Tibial artery (tissue), 4 donors: ENCODE measurements at regions not wholly inside any gene's neighbourhood (a gene's known extent, or its start where the extent isn't known, plus 50 kb on each side); places are given as distances from the start of the nearest gene placed in this dataset.

ENCODE experiments used
- DNase-seq, 2 donors: peaks; one replicate each; pipeline ENCODE4 v3.0.0-alpha.2; 2019
- H3K27ac ChIP-seq, 2 donors: fragments of 200-600 bp; sonication (generic) in 1 of 2; 1 replicate in 1 of 2; 2 replicates in 1 of 2; pipeline ENCODE4 v1.5.1; 2018 to 2019; ENCODE audit warnings: mild to moderate bottlenecking in 1 of 2
- H3K27me3 ChIP-seq, 2 donors: fragments of 200-600 bp; sonication (generic) in 1 of 2; one replicate each; pipeline versions ENCODE4 v1.5.1 to v1.6.0; 2016 to 2019
- H3K36me3 ChIP-seq, 3 donors: fragments of 200-600 bp; sonication (generic) in 2 of 3; one replicate each; pipeline ENCODE4 v1.5.1; 2016 to 2019; ENCODE audit warnings: mild to moderate bottlenecking in 2 of 3
- H3K4me1 ChIP-seq, 4 donors: fragments of 200-600 bp; sonication (generic) in 2 of 4; 1 replicate in 3 of 4; 2 replicates in 1 of 4; pipeline ENCODE4 v1.5.1; 2016 to 2019
- H3K4me3 ChIP-seq, 2 donors: fragments of 200-600 bp; sonication (generic) in 1 of 2; 1 replicate in 1 of 2; 2 replicates in 1 of 2; pipeline ENCODE4 v1.5.1; 2018 to 2019; ENCODE audit warnings: mild to moderate bottlenecking in 2 of 2
- H3K9me3 ChIP-seq, 3 donors: fragments of 200-600 bp; sonication (generic) in 1 of 3; one replicate each; pipeline ENCODE4 v1.5.1; 2016 to 2019
- intact Hi-C: fragments of 100-400 bp; cut with DNase I; formaldehyde crosslinking; loops from one replicate; pipeline ENCODE4 v1.15.0; 2023; ENCODE audit warnings: low total_unique reads
- TF ChIP-seq, protein P1 (sequence below), 2 experiments: fragments of 200-600 bp in 1 of 2; fragments of 450-650 bp in 1 of 2; IDR thresholded peaks; one replicate each; pipeline ENCODE4 v1.5.1; 2017 to 2019; ENCODE audit warnings: antibody characterized with exemption in 2 of 2, mild to moderate bottlenecking in 1 of 2, moderate library complexity in 1 of 2

DNA sequence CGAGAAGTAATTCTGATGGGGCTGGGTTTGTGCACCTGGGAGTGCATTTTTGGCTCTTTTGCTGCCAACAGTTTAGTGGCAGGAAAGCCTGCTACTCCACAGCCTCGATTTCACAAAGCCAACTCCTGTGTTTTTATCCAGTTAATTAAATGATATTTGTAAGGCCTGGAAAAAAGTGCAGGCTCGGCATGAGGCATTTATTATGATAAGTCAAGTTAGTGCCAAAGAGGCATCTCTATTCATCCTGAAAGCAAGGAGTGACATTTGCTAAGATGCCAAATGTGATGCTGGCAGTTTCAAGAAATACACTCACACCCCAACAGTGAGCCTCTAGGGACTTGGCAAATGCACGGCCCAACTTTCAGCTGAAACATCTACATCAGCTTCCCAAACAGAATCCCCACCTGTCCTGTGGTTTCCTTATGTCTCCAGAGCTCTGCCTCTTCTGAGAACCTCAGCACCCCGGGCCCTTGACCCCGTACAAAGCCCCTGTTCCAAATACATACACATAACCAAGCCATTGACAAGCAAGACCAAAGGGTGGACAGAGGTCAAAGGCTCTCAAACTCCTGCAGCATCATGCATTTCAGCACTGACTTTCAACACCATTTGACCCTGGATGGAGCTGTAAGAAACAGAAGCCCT lies 955.1 kb upstream of the TMEM132C start:
- Histone ChIP-seq H3K4me3 (no peak overlapping the region), H3K27ac (no peak overlapping the region), H3K9me3 (no peaks in the 10 kb centered on the region), H3K36me3 (no peaks in the 10 kb centered on the region), H3K27me3 (no peaks in the 10 kb centered on the region), H3K4me1 (no peaks in the 10 kb centered on the region)
- intact Hi-C loops: no loop called here
- no peak for DNase-seq
- TF ChIP-seq, protein P1, sequence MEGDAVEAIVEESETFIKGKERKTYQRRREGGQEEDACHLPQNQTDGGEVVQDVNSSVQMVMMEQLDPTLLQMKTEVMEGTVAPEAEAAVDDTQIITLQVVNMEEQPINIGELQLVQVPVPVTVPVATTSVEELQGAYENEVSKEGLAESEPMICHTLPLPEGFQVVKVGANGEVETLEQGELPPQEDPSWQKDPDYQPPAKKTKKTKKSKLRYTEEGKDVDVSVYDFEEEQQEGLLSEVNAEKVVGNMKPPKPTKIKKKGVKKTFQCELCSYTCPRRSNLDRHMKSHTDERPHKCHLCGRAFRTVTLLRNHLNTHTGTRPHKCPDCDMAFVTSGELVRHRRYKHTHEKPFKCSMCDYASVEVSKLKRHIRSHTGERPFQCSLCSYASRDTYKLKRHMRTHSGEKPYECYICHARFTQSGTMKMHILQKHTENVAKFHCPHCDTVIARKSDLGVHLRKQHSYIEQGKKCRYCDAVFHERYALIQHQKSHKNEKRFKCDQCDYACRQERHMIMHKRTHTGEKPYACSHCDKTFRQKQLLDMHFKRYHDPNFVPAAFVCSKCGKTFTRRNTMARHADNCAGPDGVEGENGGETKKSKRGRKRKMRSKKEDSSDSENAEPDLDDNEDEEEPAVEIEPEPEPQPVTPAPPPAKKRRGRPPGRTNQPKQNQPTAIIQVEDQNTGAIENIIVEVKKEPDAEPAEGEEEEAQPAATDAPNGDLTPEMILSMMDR (IDR thresholded peaks at IDR 0.05): no peak

- Histone ChIP-seq H3K4me1 (no peaks in the 10 kb centered on the region), H3K36me3 (no peaks in the 10 kb centered on the region), H3K4me3 (no peak overlapping the region), H3K27ac (no peak overlapping the region), H3K9me3 (no peaks in the 10 kb centered on the region), H3K27me3 (no peaks in the 10 kb centered on the region)
- no peak for DNase-seq
- intact Hi-C loops: no loop called here
- TF ChIP-seq, protein P1 (IDR thresholded peaks at IDR 0.05): no peak
These were observed 942.3 kb upstream of the TMEM132C start for GRCh38 chr12:127324681-127325080.

DNA sequence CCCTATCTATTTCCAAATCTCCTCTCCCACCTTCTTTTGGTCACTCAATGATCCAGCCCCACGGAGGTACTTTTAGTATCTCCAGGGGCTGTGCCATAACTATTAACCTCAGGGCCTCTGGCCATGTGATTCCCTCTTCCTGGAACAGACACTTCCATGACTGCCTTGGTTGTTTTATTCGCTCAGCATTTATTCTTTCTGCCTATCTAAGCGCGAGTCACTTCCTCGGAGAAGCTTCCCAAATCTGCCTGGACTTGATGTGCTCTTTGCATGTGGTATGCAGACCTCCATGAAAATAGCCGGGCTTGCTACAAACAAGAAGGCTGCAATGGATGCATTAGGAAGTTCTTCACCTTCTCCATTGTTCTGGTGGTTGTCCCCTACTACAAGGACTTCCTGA lies 939.0 kb upstream of the TMEM132C start:
- no peak overlapping the region for H3K27ac ChIP-seq
- no peaks in the 10 kb centered on the region for H3K27me3 ChIP-seq
- DNase-seq: no peak
- H3K36me3 ChIP-seq: no peaks in the 10 kb centered on the region
- TF ChIP-seq, protein P1 (IDR thresholded peaks at IDR 0.05): no peak
- no peaks in the 10 kb centered on the region for H3K9me3 ChIP-seq
- intact Hi-C loops: no loop called here
- no peak overlapping the region for H3K4me3 ChIP-seq
- H3K4me1 ChIP-seq: no peaks in the 10 kb centered on the region

DNA sequence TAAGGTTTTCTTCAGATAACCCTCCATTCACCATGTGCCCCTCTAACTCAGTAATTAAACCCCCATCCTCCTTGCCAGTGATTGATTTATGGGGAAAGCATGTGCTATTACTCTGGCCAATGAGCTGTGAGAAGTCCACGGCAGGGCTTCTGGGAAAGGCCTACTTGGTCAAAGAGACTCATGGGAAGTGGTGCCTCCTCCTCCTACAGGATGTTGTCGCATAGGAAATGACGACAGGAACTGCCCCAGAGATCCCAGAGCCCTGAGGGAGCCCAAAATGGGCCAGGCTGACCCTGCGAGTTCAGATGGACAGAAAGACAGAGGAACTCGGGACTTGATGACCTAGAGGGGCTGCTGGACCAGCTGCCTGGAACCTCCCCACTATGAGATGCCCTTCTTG lies 938.1 kb upstream of the TMEM132C start:
- H3K36me3 ChIP-seq: no peaks in the 10 kb centered on the region
- intact Hi-C loops: no loop called here
- H3K27ac ChIP-seq: no peak overlapping the region
- H3K4me1 ChIP-seq: no peaks in the 10 kb centered on the region
- no peak for DNase-seq
- H3K9me3 ChIP-seq: no peaks in the 10 kb centered on the region
- TF ChIP-seq, protein P1 (IDR thresholded peaks at IDR 0.05): no peak
- H3K4me3 ChIP-seq: no peak overlapping the region
- no peaks in the 10 kb centered on the region for H3K27me3 ChIP-seq

DNA sequence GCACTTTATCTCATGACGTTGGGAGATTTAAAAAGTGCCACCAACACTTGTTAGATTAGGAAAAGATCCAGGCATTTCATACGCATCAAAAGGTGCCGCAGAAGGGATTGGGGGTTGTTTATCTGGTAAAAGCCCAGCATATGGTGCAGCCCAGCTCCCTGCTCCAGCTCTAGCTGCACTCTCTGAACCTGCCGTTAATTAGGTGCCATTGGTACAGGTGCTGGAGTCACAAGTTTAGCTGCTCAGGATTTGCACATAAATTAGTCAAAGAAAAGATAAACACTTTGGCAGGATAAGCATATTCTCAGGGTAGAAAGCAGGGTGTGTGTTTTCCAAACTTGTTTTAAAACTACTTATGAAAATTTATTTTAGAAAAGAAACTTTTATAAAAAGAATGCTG lies 932.6 kb upstream of the TMEM132C start:
- H3K4me3 ChIP-seq: no peak overlapping the region
- H3K4me1 ChIP-seq: no peaks in the 10 kb centered on the region
- H3K27ac ChIP-seq: no peak overlapping the region
- H3K27me3 ChIP-seq: no peaks in the 10 kb centered on the region
- TF ChIP-seq, protein P1 (IDR thresholded peaks at IDR 0.05): no peak
- intact Hi-C loops: no loop called here
- DNase-seq: no peak
- H3K9me3 ChIP-seq: no peaks in the 10 kb centered on the region
- no peaks in the 10 kb centered on the region for H3K36me3 ChIP-seq
